A673 (cell line): ENCODE measurements at regions not wholly inside any gene's neighbourhood (a gene's known extent, or its start where the extent isn't known, plus 50 kb on each side); places are given as distances from the start of the nearest gene placed in this dataset.

Experiments used
- CTCF ChIP-seq: fragments of 300-800, 200-600 bp; sonication (generic); conservative IDR thresholded peaks from 2 replicates; pipeline ENCODE4 v1.5.1; 2017; ENCODE audit warnings: low read depth, mild to moderate bottlenecking, antibody characterized with exemption, low read length, moderate library complexity, mixed read lengths
- EZH2 ChIP-seq: fragments of 200-600 bp; sonication (generic); IDR thresholded peaks from 2 replicates; pipeline ENCODE4 v1.6.1; 2017; ENCODE audit warnings: borderline replicate concordance, low read depth, mild to moderate bottlenecking, mixed read lengths, antibody characterized with exemption, low read length; ENCODE audit not compliant: poor library complexity, severe bottlenecking

GRCh38 chr6:44529146-44529905 is 141.8 kb downstream of the CDC5L start:
- no peak for TF ChIP-seq CTCF
- no peak for TF ChIP-seq EZH2
